ENCODE measurements at regions not wholly inside any gene's neighbourhood (a gene's known extent, or its start where the extent isn't known, plus 50 kb on each side); places are given as distances from the start of the nearest gene placed in this dataset.

DNA sequence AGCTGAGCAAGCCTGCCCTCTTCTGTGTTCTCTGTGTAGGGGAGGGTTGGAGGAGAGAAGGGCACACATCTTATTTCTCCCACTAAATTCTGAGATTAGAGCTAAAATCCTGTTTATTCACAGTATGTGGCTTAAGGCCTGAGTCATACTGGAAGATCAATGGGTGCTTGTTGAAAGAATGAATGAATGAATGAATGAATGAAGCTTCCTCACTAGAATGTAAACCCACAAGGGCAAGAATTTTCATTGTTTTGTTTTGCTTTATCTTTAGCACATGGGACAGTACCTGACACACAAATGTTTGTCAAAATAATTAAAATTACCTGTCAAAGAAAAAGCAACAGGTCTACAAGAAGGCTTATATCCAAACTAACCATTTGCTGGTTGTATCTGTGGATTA, 50.6 kb upstream of the PAK1 start:
- Histone ChIP-seq H3K9me2 (ENCODE audit: insufficient read depth) (no peaks in the 10 kb centered on the region), H3K27me3 (ENCODE audit: insufficient read depth) (no peaks in the 10 kb centered on the region), H3K27ac (ENCODE audit: low read depth) (no peak overlapping the region), H3F3A (replicated peaks; ENCODE audit: low read depth) (no peaks in the 10 kb centered on the region), H3K79me2 (replicated peaks; ENCODE audit: insufficient read depth) (no peaks in the 10 kb centered on the region), H4K20me1 (replicated peaks; ENCODE audit: insufficient read depth) (no peaks in the 10 kb centered on the region), H3K4me2 (no peak overlapping the region), H3K36me3 (ENCODE audit: insufficient read depth) (no peaks in the 10 kb centered on the region), H3K4me3 (no peak overlapping the region), H2AFZ (no peak overlapping the region), H3K4me1 (ENCODE audit: insufficient read depth) (peaks cover 30% of the 10 kb centered on the region)
- Mint-ChIP-seq H3K27me3 (ENCODE audit: insufficient read depth, low read depth, poor library complexity) (peaks cover 1% of the 10 kb centered on the region), H3K36me3 (ENCODE audit: low read depth) (no peaks in the 10 kb centered on the region), H3K4me1 (peaks cover 22% of the 10 kb centered on the region), H3K9me3 (no peaks in the 10 kb centered on the region), H3K27ac (no peak overlapping the region), H3K4me3 (no peak overlapping the region)
- ATAC-seq = no peak
- TF ChIP-seq ZNF114 (CRISPR knock-in tag; IDR thresholded peaks at IDR 0.05) (no peak), ZNF331 (CRISPR knock-in tag; IDR thresholded peaks at IDR 0.05; ENCODE audit: low read depth) (no peak), CTCF (conservative IDR thresholded peaks at IDR 0.05; ENCODE audit: low read depth in 2 of 2) (peak in 1 of 2 experiments; percentile 43; a peak in 2 of 4 replicates), EZH2 (IDR thresholded peaks at IDR 0.05; ENCODE audit: low read depth, unreplicated experiment) (no peak)
- DNase-seq (ENCODE audit: low spot score) = no peak

- Mint-ChIP-seq H3K27me3 (ENCODE audit: insufficient read depth, low read depth, poor library complexity) (peaks cover 2% of the 10 kb centered on the region), H3K4me1 (peaks cover 19% of the 10 kb centered on the region), H3K27ac (no peak overlapping the region), H3K36me3 (ENCODE audit: low read depth) (no peaks in the 10 kb centered on the region), H3K9me3 (no peaks in the 10 kb centered on the region), H3K4me3 (no peak overlapping the region)
- H4K20me1 ChIP-seq (replicated peaks; ENCODE audit: insufficient read depth) = no peaks in the 10 kb centered on the region
- no peak for DNase-seq (ENCODE audit: low spot score)
- no peaks in the 10 kb centered on the region for H3K27me3 ChIP-seq (ENCODE audit: insufficient read depth)
- ATAC-seq = no peak
- H3F3A ChIP-seq (replicated peaks; ENCODE audit: low read depth) = no peaks in the 10 kb centered on the region
- no peak overlapping the region for H2AFZ ChIP-seq
- H3K9me2 ChIP-seq (ENCODE audit: insufficient read depth) = no peaks in the 10 kb centered on the region
- H3K4me1 ChIP-seq (ENCODE audit: insufficient read depth) = peaks cover 24% of the 10 kb centered on the region
- H3K4me2 ChIP-seq = no peak overlapping the region
- no peak overlapping the region for H3K4me3 ChIP-seq
- H3K27ac ChIP-seq (ENCODE audit: low read depth) = no peak overlapping the region
- H3K36me3 ChIP-seq (ENCODE audit: insufficient read depth) = no peaks in the 10 kb centered on the region
- H3K79me2 ChIP-seq (replicated peaks; ENCODE audit: insufficient read depth) = no peaks in the 10 kb centered on the region
- TF ChIP-seq ZNF114 (CRISPR knock-in tag; IDR thresholded peaks at IDR 0.05) (no peak), POLR2AphosphoS5 (IDR thresholded peaks at IDR 0.05; ENCODE audit: low read depth) (no peak), CREB1 (CRISPR knock-in tag; IDR thresholded peaks at IDR 0.05; ENCODE audit: low read depth) (no peak), EZH2phosphoT487 (IDR thresholded peaks at IDR 0.05; ENCODE audit: unreplicated experiment) (no peak), CTCF (conservative IDR thresholded peaks at IDR 0.05; ENCODE audit: low read depth in 2 of 2) (no peak), EZH2 (IDR thresholded peaks at IDR 0.05; ENCODE audit: low read depth, unreplicated experiment) (no peak), STAT1 (IDR thresholded peaks at IDR 0.05; ENCODE audit: unreplicated experiment) (no peak), JUNB (IDR thresholded peaks at IDR 0.05; ENCODE audit: unreplicated experiment) (no peak), ETS1 (IDR thresholded peaks at IDR 0.05) (no peak), NANOG (IDR thresholded peaks at IDR 0.05; ENCODE audit: borderline replicate concordance) (no peak), ZNF331 (CRISPR knock-in tag; IDR thresholded peaks at IDR 0.05; ENCODE audit: low read depth) (no peak)
- TF ChIP-seq, protein P1, sequence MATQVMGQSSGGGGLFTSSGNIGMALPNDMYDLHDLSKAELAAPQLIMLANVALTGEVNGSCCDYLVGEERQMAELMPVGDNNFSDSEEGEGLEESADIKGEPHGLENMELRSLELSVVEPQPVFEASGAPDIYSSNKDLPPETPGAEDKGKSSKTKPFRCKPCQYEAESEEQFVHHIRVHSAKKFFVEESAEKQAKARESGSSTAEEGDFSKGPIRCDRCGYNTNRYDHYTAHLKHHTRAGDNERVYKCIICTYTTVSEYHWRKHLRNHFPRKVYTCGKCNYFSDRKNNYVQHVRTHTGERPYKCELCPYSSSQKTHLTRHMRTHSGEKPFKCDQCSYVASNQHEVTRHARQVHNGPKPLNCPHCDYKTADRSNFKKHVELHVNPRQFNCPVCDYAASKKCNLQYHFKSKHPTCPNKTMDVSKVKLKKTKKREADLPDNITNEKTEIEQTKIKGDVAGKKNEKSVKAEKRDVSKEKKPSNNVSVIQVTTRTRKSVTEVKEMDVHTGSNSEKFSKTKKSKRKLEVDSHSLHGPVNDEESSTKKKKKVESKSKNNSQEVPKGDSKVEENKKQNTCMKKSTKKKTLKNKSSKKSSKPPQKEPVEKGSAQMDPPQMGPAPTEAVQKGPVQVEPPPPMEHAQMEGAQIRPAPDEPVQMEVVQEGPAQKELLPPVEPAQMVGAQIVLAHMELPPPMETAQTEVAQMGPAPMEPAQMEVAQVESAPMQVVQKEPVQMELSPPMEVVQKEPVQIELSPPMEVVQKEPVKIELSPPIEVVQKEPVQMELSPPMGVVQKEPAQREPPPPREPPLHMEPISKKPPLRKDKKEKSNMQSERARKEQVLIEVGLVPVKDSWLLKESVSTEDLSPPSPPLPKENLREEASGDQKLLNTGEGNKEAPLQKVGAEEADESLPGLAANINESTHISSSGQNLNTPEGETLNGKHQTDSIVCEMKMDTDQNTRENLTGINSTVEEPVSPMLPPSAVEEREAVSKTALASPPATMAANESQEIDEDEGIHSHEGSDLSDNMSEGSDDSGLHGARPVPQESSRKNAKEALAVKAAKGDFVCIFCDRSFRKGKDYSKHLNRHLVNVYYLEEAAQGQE (IDR thresholded peaks at IDR 0.05; ENCODE audit: unreplicated experiment) = no peak
These were observed 49.8 kb upstream of the PAK1 start for GRCh38 chr11:77523712-77524111.
